HG03378 (cell line): ENCODE measurements at regions not wholly inside any gene's neighbourhood (a gene's known extent, or its start where the extent isn't known, plus 50 kb on each side); places are given as distances from the start of the nearest gene placed in this dataset.

ENCODE experiments used
- ATAC-seq: cut with Tn5 transposase; IDR thresholded peaks from one replicate; pipeline ENCODE4 v1.9.1; 2021; ENCODE audit warnings: mild to moderate bottlenecking, moderate library complexity; ENCODE audit not compliant: unreplicated experiment

DNA sequence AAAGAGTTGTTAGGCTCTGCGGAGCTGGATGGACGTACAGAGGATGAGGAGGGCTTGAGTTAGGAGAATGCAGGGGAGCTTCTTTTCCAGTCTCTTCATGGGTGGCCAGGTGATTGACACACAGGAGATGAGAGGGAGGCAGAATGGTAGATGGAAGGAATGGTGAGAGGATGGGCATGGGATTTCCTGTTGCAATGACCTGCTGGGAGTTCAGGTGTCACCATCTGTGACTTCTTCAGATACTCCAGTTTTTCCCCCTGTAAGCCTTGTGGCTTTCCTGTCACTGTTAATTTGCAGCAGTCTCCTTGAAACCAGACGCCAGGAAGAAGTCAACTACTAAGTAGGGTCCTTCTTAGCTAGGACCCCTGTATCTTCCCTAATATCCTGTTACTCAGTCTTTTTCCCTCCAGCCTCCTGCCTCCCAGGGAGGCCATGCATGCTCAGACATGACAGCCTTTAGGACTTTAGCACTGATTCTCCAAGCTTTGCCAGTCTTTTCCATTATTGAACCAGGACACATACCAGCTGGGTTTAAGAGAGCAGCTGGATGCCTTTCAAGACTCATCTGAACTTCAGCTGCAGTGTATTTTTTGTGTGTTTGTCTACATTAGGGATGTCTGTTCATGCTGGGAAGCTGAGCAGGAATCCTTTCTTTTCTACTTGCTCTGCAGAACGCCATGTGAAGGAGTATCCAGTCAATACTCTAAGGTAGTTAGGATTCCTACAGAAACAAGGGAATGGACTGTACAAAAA, 67.2 kb upstream of the CD180 start:
- no peak for ATAC-seq

- no peak for ATAC-seq
Measured at GRCh38 chr5:67262956-67263355, 66.4 kb upstream of the CD180 start.

DNA sequence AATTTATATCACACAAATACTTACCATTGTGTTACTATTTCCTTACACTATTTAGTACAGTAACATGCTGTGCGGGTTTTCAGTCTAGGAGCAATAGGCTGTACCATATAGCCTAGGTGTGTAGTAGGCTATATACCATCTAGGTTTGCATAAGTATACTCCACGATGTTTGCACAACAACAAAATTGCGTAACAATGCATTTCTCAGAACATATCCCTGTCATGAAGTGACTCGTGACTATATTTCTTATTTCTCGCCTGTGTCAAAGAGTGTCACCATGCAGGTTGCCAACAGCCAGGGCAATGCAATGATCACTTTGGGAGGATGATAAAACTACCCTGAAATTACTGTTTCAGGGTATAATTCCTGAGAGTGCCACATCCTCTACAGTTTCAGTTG, 65.6 kb upstream of the CD180 start:
- ATAC-seq = no peak

GRCh38 chr5:67259548-67260215, 63.1 kb upstream of the CD180 start:
- ATAC-seq = no peak

GRCh38 chr5:67257500-67257899, 60.9 kb upstream of the CD180 start:
- no peak for ATAC-seq

GRCh38 chr5:67257077-67257476, 60.5 kb upstream of the CD180 start:
- ATAC-seq = no peak

DNA sequence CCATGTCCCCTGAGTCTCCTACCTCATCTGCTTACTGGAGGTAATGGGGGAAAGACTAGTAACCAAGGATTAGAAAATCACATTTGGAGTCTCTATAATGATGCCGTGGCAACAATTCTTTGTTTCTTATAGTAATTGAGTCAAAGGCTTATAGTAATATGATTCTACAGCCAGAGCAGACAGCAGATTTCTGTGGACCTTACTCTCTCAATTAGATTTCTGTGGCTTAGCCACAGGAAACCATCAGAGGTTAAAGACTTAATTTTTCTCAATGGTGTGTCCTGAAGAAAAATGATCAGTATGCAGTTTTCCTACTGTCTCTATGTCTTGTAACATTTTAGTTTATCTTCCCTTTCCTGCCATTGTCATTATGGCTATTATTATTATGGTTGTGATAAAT, 59.3 kb upstream of the CD180 start:
- ATAC-seq = no peak

DNA sequence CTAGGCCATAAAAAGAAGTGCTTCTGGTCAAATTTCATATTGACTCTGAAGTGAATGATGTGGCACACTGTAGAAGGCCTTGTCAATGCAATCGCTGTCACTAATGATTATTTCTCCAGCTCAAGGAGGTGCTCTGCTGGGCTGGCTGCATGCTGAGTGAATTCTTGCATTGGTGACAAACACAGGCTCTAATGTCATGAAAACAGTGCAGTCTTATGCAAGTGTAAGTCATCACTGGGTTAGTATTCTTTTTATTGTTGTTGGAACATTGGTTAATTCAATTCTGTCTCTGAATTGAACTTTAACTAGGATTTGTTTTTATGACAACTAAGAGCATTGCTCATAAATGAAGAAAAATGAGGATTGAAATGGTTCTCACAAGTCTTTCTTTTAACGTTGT, 57.3 kb upstream of the CD180 start:
- ATAC-seq = no peak

DNA sequence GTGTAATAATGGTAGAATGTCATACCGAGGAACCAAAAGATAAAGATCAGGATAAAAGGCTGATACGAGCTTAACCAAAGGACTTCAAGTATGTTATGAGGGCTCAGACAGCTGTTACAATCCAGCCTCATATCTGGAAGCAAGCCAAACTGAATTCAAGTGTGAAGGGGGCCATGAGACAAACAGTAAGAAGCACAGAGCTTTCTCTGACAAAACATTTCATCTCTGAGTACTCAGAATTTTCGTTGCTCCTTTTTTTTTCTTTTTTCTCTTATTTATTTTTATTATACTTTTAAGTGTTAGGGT, 52.9 kb upstream of the CD180 start:
- ATAC-seq = no peak

DNA sequence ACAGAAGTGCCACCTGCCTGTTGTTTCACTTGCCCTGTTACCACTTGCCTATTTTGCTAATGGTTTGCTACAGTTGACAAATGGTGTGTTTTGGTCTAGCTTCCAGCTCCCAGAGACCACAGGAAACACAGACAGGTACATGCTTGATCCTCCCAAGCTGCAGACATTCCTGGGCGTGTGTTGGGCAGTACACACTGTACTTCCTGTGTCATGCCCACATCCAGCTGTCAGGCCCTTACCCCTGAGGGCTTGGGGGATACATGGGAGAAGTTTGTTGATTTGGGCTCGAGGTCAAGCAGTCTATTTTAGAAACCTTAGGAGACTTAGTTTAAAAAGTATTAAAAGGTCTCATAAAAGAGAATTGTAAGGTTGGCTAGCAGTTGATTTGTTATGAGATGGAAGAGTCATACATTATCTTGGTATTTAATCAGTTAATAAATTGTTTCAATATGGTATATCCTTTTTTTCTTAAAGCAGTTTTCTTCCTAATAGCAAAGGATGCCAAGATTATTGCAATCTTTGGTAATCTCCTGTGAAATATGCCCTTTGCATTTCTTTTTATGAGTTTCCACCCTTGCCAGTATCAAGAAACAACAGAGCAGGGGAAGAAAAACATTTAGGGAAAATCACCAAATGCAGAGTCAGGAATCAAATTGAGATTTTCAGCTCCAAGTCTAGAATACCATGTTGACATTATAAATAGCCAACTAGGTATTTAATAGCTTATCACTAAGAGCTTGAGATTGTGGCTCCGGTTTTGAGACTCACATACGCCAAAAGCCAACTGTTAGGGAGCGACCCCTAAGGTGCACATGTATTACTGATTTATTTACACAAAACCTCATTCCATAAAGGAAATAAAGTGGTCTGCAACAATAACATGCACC, 52.3 kb upstream of the CD180 start:
- no peak for ATAC-seq

DNA sequence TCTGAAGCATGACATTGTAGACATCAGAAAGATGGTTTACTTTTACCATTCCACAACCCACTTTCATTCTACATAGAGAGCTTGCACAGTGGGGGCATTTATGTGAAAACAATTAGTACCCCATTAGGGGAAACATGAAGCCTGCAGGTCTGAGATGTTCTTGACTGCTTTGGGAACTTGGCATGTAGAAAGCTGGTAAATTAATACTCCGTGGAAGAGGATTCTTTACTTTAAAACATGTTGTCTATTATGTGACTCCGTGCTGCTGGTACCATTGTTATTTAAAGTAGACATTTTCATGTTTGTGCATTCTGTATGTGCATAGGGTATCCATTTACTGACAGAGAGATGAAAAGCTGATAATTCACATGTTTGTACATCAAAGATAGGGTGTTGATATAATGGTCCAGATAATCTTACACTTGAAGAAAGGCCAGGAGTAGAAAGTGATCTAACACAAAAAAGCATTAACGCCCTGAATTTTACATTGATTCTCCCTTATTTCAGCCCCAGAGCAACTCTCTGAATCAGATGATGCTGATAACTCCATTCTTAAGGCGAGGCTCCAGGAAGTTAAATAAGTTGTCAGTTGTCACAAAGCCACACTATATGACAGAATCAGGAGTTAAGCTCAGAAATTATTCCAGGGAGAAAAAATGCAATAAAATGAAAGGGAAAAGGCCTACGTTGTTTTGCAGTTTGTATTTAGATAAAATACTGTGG, 50.1 kb upstream of the CD180 start:
- ATAC-seq = no peak
